HT-29 (cell line): ENCODE measurements at regions not wholly inside any gene's neighbourhood (a gene's known extent, or its start where the extent isn't known, plus 50 kb on each side); places are given as distances from the start of the nearest gene placed in this dataset.
"Not testable (repeated sequence)": the region's sequence is repeated elsewhere in the genome, so short reads cannot be mapped to it uniquely, and the experiment has no call there.

Source experiments
- DNase-seq: peaks from one replicate; pipeline ENCODE4 v3.0.0-alpha.2; 2015; ENCODE audit warnings: low spot score

DNA sequence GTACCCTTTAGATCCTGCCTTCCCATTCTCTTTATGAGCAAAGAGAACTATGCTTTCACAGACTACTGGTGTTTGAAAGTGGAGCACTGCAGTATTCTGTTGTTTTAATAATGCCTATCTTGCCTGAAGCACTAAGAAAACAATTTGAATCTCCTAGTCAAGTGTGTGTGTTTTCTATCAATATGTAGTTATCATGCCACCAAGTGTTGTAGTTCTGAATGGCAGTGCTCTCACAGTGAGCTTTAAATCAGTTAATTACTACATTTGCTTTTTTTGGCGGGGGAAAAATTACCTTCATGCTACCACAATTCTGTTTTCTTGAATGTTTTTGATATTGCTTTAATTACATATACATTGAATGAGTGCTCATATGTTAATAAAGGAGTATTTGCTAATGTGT, 143.6 kb upstream of the FAM47A start:
- peak; percentile 7 for DNase-seq

DNA sequence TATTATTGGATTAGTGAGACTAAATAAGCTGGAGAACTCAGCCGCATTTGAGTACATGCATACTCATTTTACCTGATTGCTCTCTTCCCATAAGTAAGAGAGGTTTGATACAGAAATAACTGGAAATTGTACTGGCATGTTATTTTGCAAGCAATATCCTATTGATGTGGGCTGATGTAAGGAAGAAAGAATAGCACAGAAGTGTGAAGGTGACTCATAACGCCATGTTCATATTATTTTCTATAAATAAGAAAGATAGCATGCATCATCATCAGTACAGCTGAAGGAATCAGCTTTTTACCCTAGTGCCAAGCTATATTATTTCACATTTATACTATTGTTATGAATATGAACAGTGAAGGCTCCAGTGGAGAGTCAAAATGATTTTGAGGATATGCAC, 138.3 kb upstream of the FAM47A start:
- no peak for DNase-seq

DNA sequence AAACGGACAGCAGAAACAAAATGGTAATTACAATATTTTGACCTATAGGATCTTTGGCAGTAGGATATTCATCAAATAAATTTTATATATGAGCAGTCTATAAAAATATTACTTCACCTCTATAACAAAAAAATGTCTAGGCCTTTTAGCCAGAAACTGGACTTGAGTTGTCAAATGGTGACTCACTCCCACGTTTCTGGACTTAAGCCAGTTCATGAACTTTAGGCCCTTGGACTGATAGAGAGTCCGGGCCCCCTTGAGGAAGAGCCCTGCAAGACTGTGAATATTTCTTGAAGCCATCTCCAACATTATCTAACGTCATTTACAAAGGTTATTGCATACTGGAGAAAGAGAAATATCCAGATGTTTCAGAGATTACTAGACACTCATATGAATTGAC, 106.8 kb upstream of the FAM47A start:
- DNase-seq: peak; percentile 17

DNA sequence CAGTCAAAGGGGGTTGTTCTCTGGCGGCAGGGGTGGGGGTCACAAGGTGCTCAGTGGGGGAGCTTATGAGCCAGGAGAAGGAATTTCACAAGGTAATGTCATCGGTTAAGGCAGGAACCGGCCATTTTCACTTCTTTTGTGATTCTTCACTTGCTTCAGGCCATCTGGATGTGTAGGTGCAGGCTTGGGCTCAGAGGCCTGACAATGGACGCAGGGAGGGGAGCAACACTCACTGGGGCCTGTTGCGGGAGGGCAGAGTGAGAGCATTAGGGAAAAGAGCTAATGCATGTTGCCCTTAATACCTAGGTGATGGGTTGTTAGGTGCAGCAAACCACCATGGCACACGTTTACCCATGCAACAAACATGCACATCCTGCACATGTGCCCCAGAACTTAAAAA, 98.0 kb upstream of the FAM47A start:
- not testable (repeated sequence) for DNase-seq

DNA sequence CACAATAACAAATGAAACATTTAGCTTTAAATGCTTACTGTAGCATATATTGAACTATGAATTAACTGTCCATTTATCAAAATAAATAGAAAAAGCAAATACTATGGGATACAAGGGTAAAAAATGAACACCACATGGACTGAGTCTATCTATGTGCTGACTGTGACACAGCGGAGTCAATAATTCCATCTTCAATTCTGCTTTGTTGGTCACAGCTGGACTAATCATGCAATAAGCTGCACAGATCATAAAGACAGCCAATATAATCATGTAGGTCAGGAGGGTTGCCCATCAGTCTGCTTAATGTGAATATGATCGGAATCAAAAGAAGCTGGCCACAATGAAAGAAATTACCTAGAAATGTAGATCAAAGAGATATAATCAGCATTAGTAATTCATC, 95.7 kb upstream of the FAM47A start:
- no peak for DNase-seq

DNA sequence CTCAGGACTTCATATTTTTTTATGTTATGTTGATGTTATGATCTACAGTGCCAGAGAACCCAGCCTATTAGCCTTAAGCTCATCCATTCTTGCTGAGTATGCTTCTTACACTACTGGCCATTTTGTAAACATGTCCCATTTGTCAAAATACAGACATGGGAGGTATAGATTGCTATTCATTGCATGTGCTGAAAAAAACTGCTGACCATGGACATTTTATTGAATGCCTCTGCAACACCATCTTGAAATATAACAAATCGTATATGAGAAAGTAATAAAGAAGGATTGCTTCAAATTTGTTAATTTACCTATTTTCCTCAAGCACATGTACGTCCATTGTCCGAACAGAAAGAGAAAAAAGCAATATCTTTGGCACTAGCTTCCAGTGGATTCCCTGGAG, 91.5 kb upstream of the FAM47A start:
- no peak for DNase-seq

DNA sequence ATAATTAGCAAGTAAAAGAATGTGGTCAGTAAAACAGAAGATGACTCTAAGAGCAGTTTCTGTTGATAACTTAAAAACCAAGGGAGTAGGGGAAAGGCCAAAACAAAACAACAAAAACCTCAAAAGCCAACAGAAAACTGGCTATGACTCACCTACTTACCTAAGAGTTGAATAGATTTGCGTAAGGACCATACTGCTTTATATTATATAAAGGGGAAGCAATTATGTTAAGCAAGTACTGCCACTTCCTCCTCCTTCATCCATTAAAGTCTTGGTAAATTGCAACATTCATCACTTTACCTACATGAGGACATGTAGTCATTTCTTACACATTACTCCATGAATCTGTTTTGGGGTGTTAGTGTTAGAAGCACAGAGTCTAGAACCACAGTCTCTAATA, 85.9 kb upstream of the FAM47A start:
- DNase-seq: no peak

DNA sequence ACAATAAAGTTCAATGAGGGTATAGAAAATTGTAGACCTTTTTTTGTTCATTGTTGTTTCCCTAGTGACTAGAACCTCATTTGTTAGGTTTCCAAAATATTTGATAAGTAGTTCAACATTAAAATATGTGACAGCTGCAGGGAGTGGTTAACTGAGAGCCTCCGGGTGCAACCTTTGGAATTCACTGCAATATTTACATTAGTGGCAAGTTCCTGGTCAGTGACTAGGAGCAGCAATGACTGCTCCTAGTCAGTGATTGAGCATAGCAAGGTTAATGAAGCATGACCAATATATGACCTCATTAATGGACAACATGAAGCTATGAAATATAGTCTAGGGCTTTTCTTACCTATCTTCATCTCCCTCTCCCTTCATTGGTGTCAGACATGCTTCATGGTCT, 65.8 kb upstream of the FAM47A start:
- DNase-seq: peak; percentile 13
